CD4-positive, alpha-beta T cell (primary cell): ENCODE measurements at regions not wholly inside any gene's neighbourhood (a gene's known extent, or its start where the extent isn't known, plus 50 kb on each side); places are given as distances from the start of the nearest gene placed in this dataset.
A peak's percentile ranks its signal among the peaks of the same experiment; 100 is the strongest.

Experiments used
- ATAC-seq: fragments of 200-7000 bp; cut with Tn5 transposase; one replicate; pipeline ENCODE4 v1.10.0; 2022; ENCODE audit warnings: mild to moderate bottlenecking; ENCODE audit not compliant: poor library complexity
- CTCF ChIA-PET: fragments of 350-600 bp; sonication (Branson Sonifier 250); formaldehyde crosslinking; loops from one replicate; lab custom pipeline; 2021; ENCODE audit warnings: antibody characterized with exemption, inconsistent platforms; lab: Charles Lee
- POLR2A ChIA-PET: fragments of 350-600 bp; sonication (Branson Sonifier 250); formaldehyde crosslinking; loops from one replicate; lab custom pipeline; 2021; ENCODE audit warnings: antibody characterized with exemption, inconsistent platforms; lab: Charles Lee
- DNase-seq, 14 experiments: peaks; one replicate each; pipeline ENCODE4 v3.0.0-alpha.2; 2013 to 2020; ENCODE audit warnings: mixed read lengths in 2 of 14
- H3K27ac ChIP-seq, 2 donors: one replicate each; pipeline versions ENCODE4 v1.5.1 to v1.7.0; 2013; ENCODE audit warnings: low read length in 2 of 2, low read depth in 1 of 2, mild to moderate bottlenecking in 1 of 2
- H3K27me3 ChIP-seq, 2 experiments: 1 replicate in 1 of 2; 2 replicates in 1 of 2; pipeline versions ENCODE4 v1.6.1 to v1.7.0; 2013; ENCODE audit warnings: low read length in 2 of 2, control low read depth in 1 of 2, mild to moderate bottlenecking in 1 of 2, moderate library complexity in 1 of 2; ENCODE audit not compliant: insufficient read depth in 2 of 2, control insufficient read depth in 1 of 2
- H3K36me3 ChIP-seq: one replicate; pipeline ENCODE4 v1.6.1; 2013; ENCODE audit warnings: low read length, control low read depth; ENCODE audit not compliant: insufficient read depth
- H3K4me1 ChIP-seq: one replicate; pipeline ENCODE4 v1.6.1; 2013; ENCODE audit warnings: low read length, control low read depth; ENCODE audit not compliant: insufficient read depth
- H3K4me3 ChIP-seq: one replicate; pipeline ENCODE4 v1.5.1; 2013; ENCODE audit warnings: mild to moderate bottlenecking, low read length, moderate library complexity
- H3K9me3 ChIP-seq, 2 experiments: 1 replicate in 1 of 2; 2 replicates in 1 of 2; pipeline versions ENCODE4 v1.6.1 to v1.7.0; 2013; ENCODE audit warnings: low read length in 2 of 2, mild to moderate bottlenecking in 2 of 2, control low read depth in 1 of 2, moderate library complexity in 1 of 2; ENCODE audit not compliant: control insufficient read depth in 1 of 2, insufficient read depth in 1 of 2
- H3K27ac Mint-ChIP-seq: one replicate; pipeline ENCODE4 v1.8.0; 2020; ENCODE audit warnings: mixed read lengths
- H3K27me3 Mint-ChIP-seq: one replicate; pipeline ENCODE4 v1.8.0; 2021; ENCODE audit warnings: mixed read lengths
- H3K36me3 Mint-ChIP-seq: one replicate; pipeline ENCODE4 v1.8.0; 2021; ENCODE audit warnings: low read depth, mixed read lengths
- H3K4me1 Mint-ChIP-seq: one replicate; pipeline ENCODE4 v1.8.0; 2021; ENCODE audit warnings: low read depth, mixed read lengths
- H3K4me3 Mint-ChIP-seq: one replicate; pipeline ENCODE4 v1.8.0; 2020; ENCODE audit warnings: mild to moderate bottlenecking, mixed read lengths
- H3K9me3 Mint-ChIP-seq: one replicate; pipeline ENCODE4 v1.8.0; 2020; ENCODE audit warnings: mixed read lengths
- intact Hi-C, 2 experiments: fragments of 100-400 bp; cut with DNase I in 1 of 2; cut with micrococcal nuclease in 1 of 2; formaldehyde crosslinking; loops; one replicate each; pipeline versions ENCODE4 v1.15.1 to v1.9.0; 2023 to 2025; cut with DNase I, micrococcal nuclease
- TF ChIP-seq, protein P1 (sequence below): fragments of 200-600 bp; IDR thresholded peaks from one replicate; pipeline ENCODE4 v1.8.0; 2022; ENCODE audit warnings: antibody characterized with exemption, mild to moderate bottlenecking

DNA sequence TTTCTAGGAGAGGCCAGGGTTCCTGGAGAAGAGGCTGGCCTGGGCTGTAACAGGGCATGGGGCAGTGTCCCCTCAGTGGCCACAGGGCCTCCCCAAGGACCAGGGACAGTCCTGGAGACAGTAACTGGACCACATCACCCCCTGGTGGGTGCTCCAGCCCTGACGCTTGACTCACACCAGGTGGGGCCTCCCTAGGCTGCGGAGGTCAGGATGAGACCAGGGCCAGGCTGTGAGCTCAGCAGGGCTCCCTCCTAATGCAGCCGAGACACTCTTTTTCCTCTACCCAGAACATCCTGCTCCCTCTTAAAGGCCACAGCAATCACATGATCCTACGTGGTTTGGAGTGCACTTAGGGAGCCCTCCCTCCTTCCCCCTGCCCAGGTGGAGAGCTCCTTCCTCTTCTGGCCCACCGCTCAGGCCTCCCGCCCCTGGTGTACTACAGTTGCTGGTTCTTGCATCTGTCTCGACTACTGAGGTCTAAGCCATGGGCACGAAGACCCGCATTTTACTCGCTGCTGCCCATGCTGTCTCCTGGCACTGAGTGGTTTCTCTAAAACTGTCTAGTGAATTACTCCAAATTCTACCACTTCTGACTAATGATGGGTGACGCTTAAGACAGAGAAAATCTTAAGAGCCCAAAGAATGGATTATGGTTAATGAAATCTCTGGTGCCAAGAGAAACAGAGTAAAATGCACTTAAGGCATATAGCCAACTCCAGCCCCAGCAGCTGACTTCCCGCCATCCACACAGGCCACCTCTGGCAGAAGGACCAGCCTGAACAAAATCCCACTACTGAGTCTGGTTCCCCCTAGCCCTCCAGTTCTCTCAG, 166.1 kb upstream of the CST7 start:
- H3K27ac Mint-ChIP-seq = no peak overlapping the region
- TF ChIP-seq, protein P1, sequence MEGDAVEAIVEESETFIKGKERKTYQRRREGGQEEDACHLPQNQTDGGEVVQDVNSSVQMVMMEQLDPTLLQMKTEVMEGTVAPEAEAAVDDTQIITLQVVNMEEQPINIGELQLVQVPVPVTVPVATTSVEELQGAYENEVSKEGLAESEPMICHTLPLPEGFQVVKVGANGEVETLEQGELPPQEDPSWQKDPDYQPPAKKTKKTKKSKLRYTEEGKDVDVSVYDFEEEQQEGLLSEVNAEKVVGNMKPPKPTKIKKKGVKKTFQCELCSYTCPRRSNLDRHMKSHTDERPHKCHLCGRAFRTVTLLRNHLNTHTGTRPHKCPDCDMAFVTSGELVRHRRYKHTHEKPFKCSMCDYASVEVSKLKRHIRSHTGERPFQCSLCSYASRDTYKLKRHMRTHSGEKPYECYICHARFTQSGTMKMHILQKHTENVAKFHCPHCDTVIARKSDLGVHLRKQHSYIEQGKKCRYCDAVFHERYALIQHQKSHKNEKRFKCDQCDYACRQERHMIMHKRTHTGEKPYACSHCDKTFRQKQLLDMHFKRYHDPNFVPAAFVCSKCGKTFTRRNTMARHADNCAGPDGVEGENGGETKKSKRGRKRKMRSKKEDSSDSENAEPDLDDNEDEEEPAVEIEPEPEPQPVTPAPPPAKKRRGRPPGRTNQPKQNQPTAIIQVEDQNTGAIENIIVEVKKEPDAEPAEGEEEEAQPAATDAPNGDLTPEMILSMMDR = no peak
- Histone ChIP-seq H3K4me3 (no peak overlapping the region), H3K27me3 (no peaks in the 10 kb centered on the region), H3K4me1 (no peaks in the 10 kb centered on the region), H3K27ac (no peak overlapping the region), H3K36me3 (no peaks in the 10 kb centered on the region), H3K9me3 (no peaks in the 10 kb centered on the region)
- ATAC-seq (no peak), DNase-seq (no peak)
- no peaks in the 10 kb centered on the region for H3K36me3 Mint-ChIP-seq
- peaks cover 5% of the 10 kb centered on the region for H3K27me3 Mint-ChIP-seq
- H3K4me3 Mint-ChIP-seq = no peak overlapping the region
- POLR2A ChIA-PET = no interaction called here
- no peaks in the 10 kb centered on the region for H3K9me3 Mint-ChIP-seq
- CTCF ChIA-PET = interaction anchor here (0.6 kb wide), 1 partner anchor 660 kb away, joined by 3 read pairs; no protein-coding TSS in a partner anchor
- intact Hi-C loops = loop anchor here in 1 of 2 experiments (5.0 kb wide), 1 partner anchor 846 kb away; no protein-coding TSS in a partner anchor
- H3K4me1 Mint-ChIP-seq = no peaks in the 10 kb centered on the region

DNA sequence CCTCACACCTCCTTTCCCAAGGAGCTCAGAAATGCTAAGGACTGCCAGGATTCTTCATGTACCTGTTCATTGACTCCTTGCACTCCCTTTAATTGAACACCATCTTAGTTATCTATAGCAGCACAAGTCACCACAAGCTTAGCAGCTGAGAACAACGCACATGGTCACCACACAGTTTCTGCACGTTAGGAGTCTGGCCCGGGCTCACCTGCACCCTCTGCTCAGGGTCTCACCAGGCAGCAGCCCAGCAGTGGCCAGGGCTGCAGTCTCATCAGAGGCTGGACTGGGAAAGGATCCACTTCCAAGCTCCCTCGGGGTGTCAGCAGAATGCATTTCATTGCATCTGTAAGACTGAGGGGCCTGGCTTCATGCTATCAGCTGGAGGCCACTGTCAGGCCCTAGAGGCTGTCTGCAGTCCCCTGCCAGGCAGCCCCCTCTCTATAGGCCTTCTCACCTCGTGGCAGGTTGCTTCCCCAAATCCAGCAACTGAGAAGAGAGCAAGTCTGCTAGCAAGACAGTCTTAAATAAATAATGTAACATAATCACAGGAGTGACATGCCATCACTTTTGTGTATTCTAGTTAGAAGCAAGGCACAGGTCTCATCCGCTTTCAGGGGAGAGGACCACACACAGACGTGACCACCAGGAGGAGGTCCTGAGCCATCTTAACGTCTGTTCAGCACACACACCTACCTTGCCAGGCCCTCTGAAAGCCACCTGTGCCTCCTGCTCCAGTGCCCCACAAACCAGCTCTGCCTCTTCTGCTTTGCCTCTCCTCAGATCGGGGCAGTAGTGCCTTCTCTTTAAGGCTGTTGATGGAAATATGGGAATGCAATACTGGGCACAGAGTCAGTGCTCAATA, 165.2 kb upstream of the CST7 start:
- H3K27ac ChIP-seq = no peak overlapping the region
- ChIA-PET CTCF (interaction anchor here (0.6 kb wide), 1 partner anchor 659 kb away, joined by 3 read pairs; no protein-coding TSS in a partner anchor), POLR2A (no interaction called here)
- H3K36me3 Mint-ChIP-seq = no peaks in the 10 kb centered on the region
- no peaks in the 10 kb centered on the region for H3K4me1 Mint-ChIP-seq
- no peak for ATAC-seq
- no peak overlapping the region for H3K27ac Mint-ChIP-seq
- no peaks in the 10 kb centered on the region for H3K9me3 Mint-ChIP-seq
- H3K36me3 ChIP-seq = no peaks in the 10 kb centered on the region
- no peak overlapping the region for H3K4me3 Mint-ChIP-seq
- H3K27me3 ChIP-seq = no peaks in the 10 kb centered on the region
- peak in 1 of 14 experiments; percentile 18 for DNase-seq
- intact Hi-C loops = loop anchor here in 1 of 2 experiments (5.0 kb wide), 1 partner anchor 847 kb away; no protein-coding TSS in a partner anchor
- no peaks in the 10 kb centered on the region for H3K9me3 ChIP-seq
- TF ChIP-seq, protein P1 = no peak
- peaks cover 5% of the 10 kb centered on the region for H3K27me3 Mint-ChIP-seq
- no peak overlapping the region for H3K4me3 ChIP-seq
- no peaks in the 10 kb centered on the region for H3K4me1 ChIP-seq

DNA sequence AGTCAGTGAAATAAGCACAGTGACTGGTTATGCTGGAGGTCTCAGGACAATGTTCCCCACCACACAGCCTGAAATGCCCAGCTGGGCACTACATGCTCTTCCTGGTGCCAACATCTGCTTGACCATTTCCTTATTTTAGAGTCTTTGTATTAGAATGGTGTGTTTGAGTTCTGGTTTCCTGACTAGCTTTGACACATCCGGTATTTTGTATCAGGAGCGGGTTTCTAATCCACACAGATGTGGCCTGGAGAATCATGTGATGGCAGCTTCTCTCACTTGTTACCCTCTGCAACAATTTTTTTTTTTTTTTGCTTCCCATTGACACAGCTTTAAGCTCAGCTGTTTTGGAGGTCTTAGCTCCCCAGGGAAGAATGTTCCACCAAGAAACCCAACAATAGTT, 164.5 kb upstream of the CST7 start:
- ChIA-PET POLR2A (no interaction called here), CTCF (no interaction called here)
- Histone ChIP-seq H3K27me3 (no peaks in the 10 kb centered on the region), H3K9me3 (no peaks in the 10 kb centered on the region), H3K4me3 (no peak overlapping the region), H3K27ac (no peak overlapping the region), H3K4me1 (no peaks in the 10 kb centered on the region), H3K36me3 (no peaks in the 10 kb centered on the region)
- ATAC-seq (no peak), DNase-seq (no peak)
- Mint-ChIP-seq H3K36me3 (no peaks in the 10 kb centered on the region), H3K4me3 (no peak overlapping the region), H3K27me3 (peaks cover 5% of the 10 kb centered on the region), H3K9me3 (no peaks in the 10 kb centered on the region), H3K4me1 (no peaks in the 10 kb centered on the region), H3K27ac (no peak overlapping the region)
- TF ChIP-seq, protein P1 = no peak
- intact Hi-C loops = loop anchor here in 1 of 2 experiments (5.0 kb wide), 1 partner anchor 847 kb away; no protein-coding TSS in a partner anchor
